ENCODE measurements at regions not wholly inside any gene's neighbourhood (a gene's known extent, or its start where the extent isn't known, plus 50 kb on each side); places are given as distances from the start of the nearest gene placed in this dataset.

DNA sequence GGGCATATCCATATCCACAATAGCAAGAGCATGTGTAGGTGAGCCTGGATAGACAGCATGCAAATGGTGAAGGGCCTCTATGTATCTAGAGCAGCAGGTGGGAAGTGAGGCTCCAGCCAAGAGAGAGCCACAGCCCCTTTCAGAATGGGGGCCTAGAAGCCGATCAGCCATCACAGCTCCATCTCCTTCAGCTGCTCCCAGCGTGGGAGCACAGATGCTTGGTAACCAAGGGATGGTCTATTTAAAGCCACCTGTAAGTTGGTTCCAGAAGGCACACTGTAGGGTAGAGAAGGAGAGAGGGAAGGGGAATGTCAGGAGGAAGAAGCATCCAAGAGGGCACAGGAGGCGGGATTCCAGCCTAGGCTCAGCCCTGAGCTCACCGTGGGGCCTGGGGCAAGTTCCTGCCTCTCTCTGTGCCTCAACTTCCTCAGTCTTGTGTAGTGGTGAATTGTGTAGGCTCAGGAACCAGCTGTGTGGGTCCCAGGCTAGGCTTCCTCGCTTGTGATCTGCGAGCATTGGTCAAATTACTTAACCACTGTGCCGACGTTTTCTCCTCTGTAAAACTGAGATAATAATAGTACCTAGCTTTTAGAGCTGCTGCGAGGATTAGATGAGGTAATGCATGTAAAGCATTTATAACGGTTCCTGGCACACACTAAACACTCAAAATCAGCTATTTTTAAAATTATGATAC is 122.9 kb upstream of the NAV2 start:
- Mint-ChIP-seq H3K9me3 (ENCODE audit: low read depth) (peaks cover 11% of the 10 kb centered on the region), H3K4me1 (ENCODE audit: low read depth) (peaks cover 18% of the 10 kb centered on the region), H3K27ac (ENCODE audit: unreplicated experiment) (peak overlapping the region; percentile 33), H3K4me3 (ENCODE audit: unreplicated experiment) (no peak overlapping the region), H3K27me3 (ENCODE audit: low read depth) (no peaks in the 10 kb centered on the region), H3K36me3 (ENCODE audit: low read depth) (peaks cover 4% of the 10 kb centered on the region)
- no peak for DNase-seq (ENCODE audit: low spot score)
- TF ChIP-seq, protein P1, sequence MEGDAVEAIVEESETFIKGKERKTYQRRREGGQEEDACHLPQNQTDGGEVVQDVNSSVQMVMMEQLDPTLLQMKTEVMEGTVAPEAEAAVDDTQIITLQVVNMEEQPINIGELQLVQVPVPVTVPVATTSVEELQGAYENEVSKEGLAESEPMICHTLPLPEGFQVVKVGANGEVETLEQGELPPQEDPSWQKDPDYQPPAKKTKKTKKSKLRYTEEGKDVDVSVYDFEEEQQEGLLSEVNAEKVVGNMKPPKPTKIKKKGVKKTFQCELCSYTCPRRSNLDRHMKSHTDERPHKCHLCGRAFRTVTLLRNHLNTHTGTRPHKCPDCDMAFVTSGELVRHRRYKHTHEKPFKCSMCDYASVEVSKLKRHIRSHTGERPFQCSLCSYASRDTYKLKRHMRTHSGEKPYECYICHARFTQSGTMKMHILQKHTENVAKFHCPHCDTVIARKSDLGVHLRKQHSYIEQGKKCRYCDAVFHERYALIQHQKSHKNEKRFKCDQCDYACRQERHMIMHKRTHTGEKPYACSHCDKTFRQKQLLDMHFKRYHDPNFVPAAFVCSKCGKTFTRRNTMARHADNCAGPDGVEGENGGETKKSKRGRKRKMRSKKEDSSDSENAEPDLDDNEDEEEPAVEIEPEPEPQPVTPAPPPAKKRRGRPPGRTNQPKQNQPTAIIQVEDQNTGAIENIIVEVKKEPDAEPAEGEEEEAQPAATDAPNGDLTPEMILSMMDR (IDR thresholded peaks at IDR 0.05) = no peak

GRCh38 chr11:19587979-19588378 is 124.7 kb upstream of the NAV2 start:
- Mint-ChIP-seq H3K36me3 (ENCODE audit: low read depth) (peaks cover 12% of the 10 kb centered on the region), H3K27me3 (ENCODE audit: low read depth) (no peaks in the 10 kb centered on the region), H3K9me3 (ENCODE audit: low read depth) (peaks cover 19% of the 10 kb centered on the region), H3K4me1 (ENCODE audit: low read depth) (peaks cover 2% of the 10 kb centered on the region), H3K27ac (ENCODE audit: unreplicated experiment) (no peak overlapping the region), H3K4me3 (ENCODE audit: unreplicated experiment) (no peak overlapping the region)
- TF ChIP-seq, protein P1 (IDR thresholded peaks at IDR 0.05) = no peak
- no peak for DNase-seq (ENCODE audit: low spot score)

- no peak overlapping the region for H3K4me3 Mint-ChIP-seq (ENCODE audit: unreplicated experiment)
- H3K27me3 Mint-ChIP-seq (ENCODE audit: low read depth) = no peaks in the 10 kb centered on the region
- peaks cover 8% of the 10 kb centered on the region for H3K36me3 Mint-ChIP-seq (ENCODE audit: low read depth)
- no peak overlapping the region for H3K27ac Mint-ChIP-seq (ENCODE audit: unreplicated experiment)
- peaks cover 33% of the 10 kb centered on the region for H3K4me1 Mint-ChIP-seq (ENCODE audit: low read depth)
- TF ChIP-seq, protein P1 (IDR thresholded peaks at IDR 0.05) = no peak
- DNase-seq (ENCODE audit: low spot score) = no peak
- H3K9me3 Mint-ChIP-seq (ENCODE audit: low read depth) = peaks cover 12% of the 10 kb centered on the region
Observed at GRCh38 chr11:19580646-19581045, 132.0 kb upstream of the NAV2 start.

DNA sequence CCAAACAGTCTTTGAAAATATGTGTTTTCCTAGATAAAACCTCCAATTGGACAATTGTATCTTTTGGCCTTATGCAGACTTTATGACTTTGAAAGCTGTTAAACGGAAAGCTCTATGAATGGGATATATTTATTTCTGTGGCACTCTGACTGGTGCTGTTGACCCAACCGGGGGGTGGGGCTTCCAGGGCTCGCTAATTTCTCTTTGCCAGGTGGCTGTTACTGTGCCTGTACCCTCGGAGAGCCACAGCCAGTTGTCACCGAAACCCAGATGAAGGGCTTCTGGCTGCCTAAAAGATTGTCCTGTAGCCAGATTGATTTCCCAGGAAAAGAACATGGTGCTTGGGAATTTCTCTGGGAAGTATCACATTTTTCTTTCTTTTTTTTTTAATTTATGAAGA is 132.7 kb upstream of the NAV2 start:
- Mint-ChIP-seq H3K9me3 (ENCODE audit: low read depth) (peaks cover 8% of the 10 kb centered on the region), H3K27ac (ENCODE audit: unreplicated experiment) (no peak overlapping the region), H3K36me3 (ENCODE audit: low read depth) (peaks cover 7% of the 10 kb centered on the region), H3K4me3 (ENCODE audit: unreplicated experiment) (no peak overlapping the region), H3K27me3 (ENCODE audit: low read depth) (no peaks in the 10 kb centered on the region), H3K4me1 (ENCODE audit: low read depth) (peaks cover 33% of the 10 kb centered on the region)
- no peak for DNase-seq (ENCODE audit: low spot score)
- TF ChIP-seq, protein P1 (IDR thresholded peaks at IDR 0.05) = no peak

- Mint-ChIP-seq H3K9me3 (ENCODE audit: low read depth) (peaks cover under 1% of the 10 kb centered on the region), H3K4me3 (ENCODE audit: unreplicated experiment) (no peak overlapping the region), H3K36me3 (ENCODE audit: low read depth) (peaks cover under 1% of the 10 kb centered on the region), H3K4me1 (ENCODE audit: low read depth) (peaks cover 33% of the 10 kb centered on the region), H3K27ac (ENCODE audit: unreplicated experiment) (peak overlapping the region; percentile 66), H3K27me3 (ENCODE audit: low read depth) (no peaks in the 10 kb centered on the region)
- no peak for DNase-seq (ENCODE audit: low spot score)
- TF ChIP-seq, protein P1 (IDR thresholded peaks at IDR 0.05) = no peak
Observed at GRCh38 chr11:19578871-19579270, 133.8 kb upstream of the NAV2 start.

Data from chondrocyte (in vitro differentiated cells).